ENCODE measurements at regions not wholly inside any gene's neighbourhood (a gene's known extent, or its start where the extent isn't known, plus 50 kb on each side); places are given as distances from the start of the nearest gene placed in this dataset.

- DNase-seq (ENCODE audit: low spot score) = no peak
These were observed 133.2 kb upstream of the LRFN2 start for GRCh38 chr6:40720375-40720748.

GRCh38 chr6:40719671-40720374, 132.7 kb upstream of the LRFN2 start:
- no peak for DNase-seq (ENCODE audit: low spot score)

- DNase-seq (ENCODE audit: low spot score) = no peak
These were observed 131.2 kb upstream of the LRFN2 start for GRCh38 chr6:40718401-40718800.

- DNase-seq (ENCODE audit: low spot score) = no peak
These were observed 130.4 kb upstream of the LRFN2 start for GRCh38 chr6:40717411-40718057.

GRCh38 chr6:40715570-40716403, 128.6 kb upstream of the LRFN2 start:
- no peak for DNase-seq (ENCODE audit: low spot score)

- no peak for DNase-seq (ENCODE audit: low spot score)
These were observed 127.7 kb upstream of the LRFN2 start for GRCh38 chr6:40714576-40715564.

- DNase-seq (ENCODE audit: low spot score) = no peak
These were observed 127.0 kb upstream of the LRFN2 start for GRCh38 chr6:40714143-40714542.

- no peak for DNase-seq (ENCODE audit: low spot score)
These were observed 126.0 kb upstream of the LRFN2 start for GRCh38 chr6:40713002-40713719.

GRCh38 chr6:40710626-40711330, 123.6 kb upstream of the LRFN2 start:
- no peak for DNase-seq (ENCODE audit: low spot score)

GRCh38 chr6:40708049-40708448, 120.9 kb upstream of the LRFN2 start:
- DNase-seq (ENCODE audit: low spot score) = no peak

GRCh38 chr6:40706178-40706577, 119.0 kb upstream of the LRFN2 start:
- DNase-seq (ENCODE audit: low spot score) = no peak

GRCh38 chr6:40705354-40705753, 118.2 kb upstream of the LRFN2 start:
- DNase-seq (ENCODE audit: low spot score) = no peak

- DNase-seq (ENCODE audit: low spot score) = no peak
These were observed 114.3 kb upstream of the LRFN2 start for GRCh38 chr6:40701352-40702007.

- DNase-seq (ENCODE audit: low spot score) = no peak
These were observed 112.9 kb upstream of the LRFN2 start for GRCh38 chr6:40700006-40700580.

- DNase-seq (ENCODE audit: low spot score) = no peak
These were observed 108.7 kb upstream of the LRFN2 start for GRCh38 chr6:40695750-40696415.

- DNase-seq (ENCODE audit: low spot score) = no peak
These were observed 108.0 kb upstream of the LRFN2 start for GRCh38 chr6:40695114-40695513.

GRCh38 chr6:40693768-40694167, 106.6 kb upstream of the LRFN2 start:
- DNase-seq (ENCODE audit: low spot score) = no peak

GRCh38 chr6:40692337-40692736, 105.2 kb upstream of the LRFN2 start:
- DNase-seq (ENCODE audit: low spot score) = no peak

GRCh38 chr6:40689185-40689584, 102.0 kb upstream of the LRFN2 start:
- no peak for DNase-seq (ENCODE audit: low spot score)

Data from D341Med (cell line).